ENCODE measurements at regions not wholly inside any gene's neighbourhood (a gene's known extent, or its start where the extent isn't known, plus 50 kb on each side); places are given as distances from the start of the nearest gene placed in this dataset.

DNA sequence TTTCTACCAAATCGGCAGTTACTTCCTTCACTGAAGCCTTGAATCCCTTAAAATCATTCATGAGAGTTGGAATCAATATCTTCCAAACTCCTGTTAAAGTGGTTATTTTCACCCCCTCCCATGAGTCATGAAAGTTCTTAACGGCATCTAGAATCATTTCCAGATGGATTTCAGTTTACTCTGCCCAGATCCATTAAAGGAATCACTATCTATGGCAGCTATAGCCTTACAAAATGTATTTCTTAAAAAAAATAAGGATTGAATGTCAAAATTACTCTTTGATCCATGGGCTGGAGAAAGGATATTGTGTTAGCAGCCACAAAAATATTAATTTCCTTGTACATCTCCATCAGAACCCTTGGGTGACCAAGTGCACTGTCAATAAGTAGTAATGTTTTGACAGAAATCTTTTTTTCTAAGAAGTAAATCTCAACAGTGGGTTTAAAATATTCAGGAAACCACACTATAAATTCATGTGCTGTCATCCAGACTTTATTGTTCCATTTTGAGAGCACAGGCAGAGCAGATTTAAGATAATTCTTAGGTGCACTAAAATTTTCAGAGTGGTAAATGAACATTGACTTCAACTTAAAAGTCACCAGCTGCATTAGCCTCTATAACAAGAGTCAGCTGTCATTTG, 767.7 kb downstream of the DTWD2 start:
- FAIRE-seq, result no peak
- no peak for DNase-seq (ENCODE audit: low read depth, low spot score)
- H2AFZ ChIP-seq (ENCODE audit: low read depth, low read length), result no peak overlapping the region
- no peaks in the 10 kb centered on the region for H3K9me3 ChIP-seq (replicated peaks; ENCODE audit: control insufficient read depth, insufficient read depth, low read length)
- H3K79me2 ChIP-seq (ENCODE audit: control insufficient read depth, insufficient read depth, low read length), result no peaks in the 10 kb centered on the region
- CTCF ChIA-PET, result no interaction called here
- BruUV-seq (replicated peaks), result no TSS peak
- H4K20me1 ChIP-seq (replicated peaks; ENCODE audit: control insufficient read depth, extremely low read depth, insufficient read depth, low read length), result no peaks in the 10 kb centered on the region
- H3K27ac ChIP-seq (ENCODE audit: insufficient read depth, low read depth, low read length), result no peak overlapping the region
- H3K9ac ChIP-seq (replicated peaks; ENCODE audit: extremely low read depth, insufficient read depth, low read length), result no peak overlapping the region
- no peaks in the 10 kb centered on the region for H3K36me3 ChIP-seq (ENCODE audit: control insufficient read depth in 2 of 2, extremely low read depth in 1 of 2, insufficient read depth in 2 of 2, low read length in 2 of 2)
- no peak overlapping the region for H3K4me3 ChIP-seq (replicated peaks in 1 of 3; ENCODE audit: insufficient read depth in 1 of 3, low read depth in 1 of 3, low read length in 3 of 3)
- dilution Hi-C loops (cut with MboI; ENCODE audit: extremely low pct_ligation_motif_present, low sequenced_read_pairs) (no loop called here), intact Hi-C loops (cut with micrococcal nuclease) (no loop called here)
- TF ChIP-seq MYC (IDR thresholded peaks at IDR 0.05; ENCODE audit: low read depth, low read length), result no peak
- no peak for TF ChIP-seq JUN (IDR thresholded peaks at IDR 0.05; ENCODE audit: borderline replicate concordance, insufficient read depth, insufficient read length, low read depth)
- no peak for TF ChIP-seq GATA2 (IDR thresholded peaks at IDR 0.05; ENCODE audit: insufficient read depth, insufficient read length, low read depth, low read length)
- TF ChIP-seq, protein P1, sequence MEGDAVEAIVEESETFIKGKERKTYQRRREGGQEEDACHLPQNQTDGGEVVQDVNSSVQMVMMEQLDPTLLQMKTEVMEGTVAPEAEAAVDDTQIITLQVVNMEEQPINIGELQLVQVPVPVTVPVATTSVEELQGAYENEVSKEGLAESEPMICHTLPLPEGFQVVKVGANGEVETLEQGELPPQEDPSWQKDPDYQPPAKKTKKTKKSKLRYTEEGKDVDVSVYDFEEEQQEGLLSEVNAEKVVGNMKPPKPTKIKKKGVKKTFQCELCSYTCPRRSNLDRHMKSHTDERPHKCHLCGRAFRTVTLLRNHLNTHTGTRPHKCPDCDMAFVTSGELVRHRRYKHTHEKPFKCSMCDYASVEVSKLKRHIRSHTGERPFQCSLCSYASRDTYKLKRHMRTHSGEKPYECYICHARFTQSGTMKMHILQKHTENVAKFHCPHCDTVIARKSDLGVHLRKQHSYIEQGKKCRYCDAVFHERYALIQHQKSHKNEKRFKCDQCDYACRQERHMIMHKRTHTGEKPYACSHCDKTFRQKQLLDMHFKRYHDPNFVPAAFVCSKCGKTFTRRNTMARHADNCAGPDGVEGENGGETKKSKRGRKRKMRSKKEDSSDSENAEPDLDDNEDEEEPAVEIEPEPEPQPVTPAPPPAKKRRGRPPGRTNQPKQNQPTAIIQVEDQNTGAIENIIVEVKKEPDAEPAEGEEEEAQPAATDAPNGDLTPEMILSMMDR (IDR thresholded peaks at IDR 0.05; ENCODE audit: extremely low read depth in 1 of 2, insufficient read depth in 1 of 2, low read depth in 1 of 2, low read length in 2 of 2), result no peak
- TF ChIP-seq, protein P2, sequence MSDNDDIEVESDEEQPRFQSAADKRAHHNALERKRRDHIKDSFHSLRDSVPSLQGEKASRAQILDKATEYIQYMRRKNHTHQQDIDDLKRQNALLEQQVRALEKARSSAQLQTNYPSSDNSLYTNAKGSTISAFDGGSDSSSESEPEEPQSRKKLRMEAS (IDR thresholded peaks at IDR 0.05; ENCODE audit: insufficient read depth, insufficient read length), result no peak
- no peak for TF ChIP-seq FOS (IDR thresholded peaks at IDR 0.05; ENCODE audit: borderline replicate concordance, insufficient read depth, low read length)
- TF ChIP-seq EZH2 (IDR thresholded peaks at IDR 0.05; ENCODE audit: borderline replicate concordance, low read depth, low read length, severe bottlenecking), result no peak
- no peak for TF ChIP-seq POLR2A (IDR thresholded peaks at IDR 0.05; ENCODE audit: low read depth, low read length)
- TF ChIP-seq POLR2AphosphoS5 (IDR thresholded peaks at IDR 0.05; ENCODE audit: insufficient read depth, low read depth, low read length), result no peak
- H3K9me1 ChIP-seq (replicated peaks; ENCODE audit: control insufficient read depth, extremely low read depth, insufficient read depth, low read length), result no peaks in the 10 kb centered on the region
- no peaks in the 10 kb centered on the region for H3K4me1 ChIP-seq (ENCODE audit: control insufficient read depth, extremely low read depth, insufficient read depth, low read length)
- no peaks in the 10 kb centered on the region for H3K27me3 ChIP-seq (ENCODE audit: control insufficient read depth in 2 of 2, insufficient read depth in 2 of 2, low read length in 2 of 2)
- POLR2A ChIA-PET, result no interaction called here
- H3K4me2 ChIP-seq (ENCODE audit: insufficient read depth, low read length), result no peak overlapping the region
